ENCODE measurements at regions not wholly inside any gene's neighbourhood (a gene's known extent, or its start where the extent isn't known, plus 50 kb on each side); places are given as distances from the start of the nearest gene placed in this dataset.

GRCh38 chrX:69228732-69229131 lies 63.5 kb upstream of the PJA1 start:
- TF ChIP-seq CTCF (IDR thresholded peaks at IDR 0.05) = no peak
- no peak overlapping the region for H3K27ac ChIP-seq
- no peaks in the 10 kb centered on the region for H3K9me3 ChIP-seq
- H3K4me1 ChIP-seq = no peaks in the 10 kb centered on the region
- no peaks in the 10 kb centered on the region for H3K36me3 ChIP-seq
- intact Hi-C loops (cut with DNase I) = no loop called here
- no peak for DNase-seq (ENCODE audit: low spot score in 2 of 2)
- H3K27me3 ChIP-seq = no peaks in the 10 kb centered on the region
- no peak overlapping the region for H3K4me3 ChIP-seq

GRCh38 chrX:69226459-69227158 lies 61.4 kb upstream of the PJA1 start:
- no peaks in the 10 kb centered on the region for H3K27me3 ChIP-seq
- no peaks in the 10 kb centered on the region for H3K4me1 ChIP-seq
- H3K9me3 ChIP-seq = no peaks in the 10 kb centered on the region
- H3K4me3 ChIP-seq = no peak overlapping the region
- no peak overlapping the region for H3K27ac ChIP-seq
- intact Hi-C loops (cut with DNase I) = no loop called here
- no peak for TF ChIP-seq CTCF (IDR thresholded peaks at IDR 0.05)
- H3K36me3 ChIP-seq = no peaks in the 10 kb centered on the region
- no peak for DNase-seq (ENCODE audit: low spot score in 2 of 2)

DNA sequence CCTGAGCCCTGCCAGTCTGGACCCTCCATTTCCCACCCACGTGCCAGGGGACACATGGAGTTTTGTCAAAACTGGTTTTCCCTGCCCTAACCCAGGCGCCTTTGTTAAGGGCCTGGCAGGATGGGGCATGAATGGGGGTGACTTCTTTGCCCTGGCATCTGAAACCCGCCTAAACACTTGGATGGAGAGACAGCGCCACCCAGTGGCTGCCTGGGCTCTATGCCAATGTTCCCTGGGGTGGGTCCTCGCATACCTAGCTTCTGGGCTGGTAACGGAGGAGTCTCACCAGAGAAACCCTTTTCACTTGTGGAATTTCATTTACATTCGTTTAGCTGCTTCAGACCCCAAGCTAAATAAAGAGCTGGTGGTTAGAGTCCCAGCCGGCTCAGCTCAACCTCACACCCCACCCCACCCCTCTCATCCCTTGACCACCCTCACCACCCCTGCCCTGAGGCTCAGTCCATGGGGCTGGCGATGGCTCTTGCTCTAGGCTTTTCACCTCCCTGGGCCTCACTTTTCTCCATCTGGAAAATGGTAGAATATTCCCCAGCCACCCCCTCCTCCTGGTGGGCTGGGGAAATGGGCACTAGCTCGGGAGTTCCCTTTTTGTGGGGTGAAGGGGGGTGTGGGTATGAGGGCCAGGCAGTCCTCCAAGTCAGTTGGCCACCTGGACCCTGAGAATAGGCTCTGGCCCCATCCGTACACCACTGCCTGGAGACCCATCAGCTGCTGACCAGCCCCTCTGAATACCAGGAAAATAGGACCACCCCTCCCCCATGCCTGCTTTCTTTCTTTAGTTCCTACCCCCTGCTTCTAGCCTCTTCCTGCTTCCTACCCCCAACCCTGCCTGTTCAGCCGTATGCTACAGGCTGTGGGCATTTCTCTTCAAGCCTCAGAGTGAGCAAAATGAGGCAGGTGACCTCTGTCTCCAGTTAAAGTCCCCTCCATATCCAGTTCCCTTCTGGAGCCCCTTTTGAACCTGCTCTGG lies 57.1 kb upstream of the PJA1 start:
- Histone ChIP-seq H3K9me3 (no peaks in the 10 kb centered on the region), H3K27me3 (no peaks in the 10 kb centered on the region), H3K4me1 (no peaks in the 10 kb centered on the region), H3K4me3 (no peak overlapping the region), H3K36me3 (no peaks in the 10 kb centered on the region), H3K27ac (no peak overlapping the region)
- peak in 1 of 2 donors; percentile 68 for DNase-seq (ENCODE audit: low spot score in 2 of 2)
- intact Hi-C loops (cut with DNase I) = loop anchor here (1.0 to 5.0 kb wide), 3 partner anchors 128 to 395 kb away; no protein-coding TSS in a partner anchor
- TF ChIP-seq CTCF (IDR thresholded peaks at IDR 0.05) = peak; percentile 66 to 73 (median 67)

- H3K36me3 ChIP-seq = no peaks in the 10 kb centered on the region
- H3K4me1 ChIP-seq = peaks cover 0 to 3% of the 10 kb centered on the region in 2 donors
- TF ChIP-seq CTCF (IDR thresholded peaks at IDR 0.05) = no peak
- H3K27me3 ChIP-seq = no peaks in the 10 kb centered on the region
- H3K27ac ChIP-seq = no peak overlapping the region
- intact Hi-C loops (cut with DNase I) = loop anchor here (1.0 to 5.0 kb wide), 3 partner anchors 127 to 394 kb away; no protein-coding TSS in a partner anchor
- no peaks in the 10 kb centered on the region for H3K9me3 ChIP-seq
- H3K4me3 ChIP-seq = no peak overlapping the region
- no peak for DNase-seq (ENCODE audit: low spot score in 2 of 2)
Measured at GRCh38 chrX:69221239-69222102, 56.2 kb upstream of the PJA1 start.

DNA sequence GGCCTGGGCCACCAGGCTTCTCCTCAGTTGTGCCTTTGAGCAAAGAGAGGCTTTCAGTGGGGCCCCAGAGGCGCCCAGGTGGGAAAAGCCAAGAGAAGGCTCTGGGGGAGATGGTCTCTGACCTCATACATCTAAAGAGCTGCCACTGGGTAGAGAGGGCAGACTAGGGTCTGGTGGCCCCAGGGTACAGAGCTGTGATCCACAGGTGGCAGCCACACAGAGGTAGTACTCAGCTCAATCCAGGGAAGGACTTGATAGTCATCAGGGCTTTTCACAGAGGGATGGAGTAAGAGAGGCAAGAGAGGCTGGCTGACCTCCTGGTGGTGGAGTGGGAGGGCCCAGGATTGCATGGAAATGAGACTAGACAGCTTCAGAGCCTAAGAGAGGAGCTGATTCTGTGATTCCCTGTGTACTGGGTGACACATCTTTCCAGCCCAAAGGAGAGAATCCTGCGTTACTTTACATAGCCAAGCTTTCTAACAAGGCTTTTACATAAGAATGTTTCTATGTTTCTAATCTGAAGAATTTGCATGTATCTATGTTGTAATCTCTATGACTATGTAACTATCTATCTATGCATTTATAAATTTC lies 53.2 kb upstream of the PJA1 start:
- intact Hi-C loops (cut with DNase I) = no loop called here
- no peaks in the 10 kb centered on the region for H3K9me3 ChIP-seq
- DNase-seq (ENCODE audit: low spot score in 2 of 2) = no peak
- no peak overlapping the region for H3K4me3 ChIP-seq
- H3K4me1 ChIP-seq = peaks cover 0 to 3% of the 10 kb centered on the region in 2 donors
- TF ChIP-seq CTCF (IDR thresholded peaks at IDR 0.05) = no peak
- H3K36me3 ChIP-seq = no peaks in the 10 kb centered on the region
- H3K27ac ChIP-seq = no peak overlapping the region
- no peaks in the 10 kb centered on the region for H3K27me3 ChIP-seq

Data from ascending aorta (tissue), 2 donors.